Large intestine (tissue), 3 donors: ENCODE measurements at regions not wholly inside any gene's neighbourhood (a gene's known extent, or its start where the extent isn't known, plus 50 kb on each side); places are given as distances from the start of the nearest gene placed in this dataset.

Source experiments
- DNase-seq, 2 donors: peaks; one replicate each; pipeline versions ENCODE4 v3.0.0 to v3.0.0-alpha.2; 2013
- H3K27ac ChIP-seq: one replicate; pipeline ENCODE4 v1.5.1; 2013; ENCODE audit warnings: low read length
- H3K27me3 ChIP-seq: 2 replicates; pipeline ENCODE4 v1.6.1; 2013; ENCODE audit warnings: low read length; ENCODE audit not compliant: control insufficient read depth, insufficient read depth
- H3K36me3 ChIP-seq: 2 replicates; pipeline ENCODE4 v1.6.1; 2013; ENCODE audit warnings: low read length; ENCODE audit not compliant: control insufficient read depth, insufficient read depth
- H3K4me1 ChIP-seq: one replicate; pipeline ENCODE4 v1.6.1; 2013; ENCODE audit warnings: low read length; ENCODE audit not compliant: control insufficient read depth, insufficient read depth
- H3K4me3 ChIP-seq: one replicate; pipeline ENCODE4 v1.5.1; 2013; ENCODE audit warnings: low read length
- H3K9me3 ChIP-seq: one replicate; pipeline ENCODE4 v1.6.1; 2013; ENCODE audit warnings: mild to moderate bottlenecking, low read depth, low read length, moderate library complexity; ENCODE audit not compliant: control insufficient read depth
- WGBS: methylation state at CpG from one replicate; pipeline ENCODE4 v1.1.5; 2013; ENCODE audit warnings: low lambda C conversion rate; ENCODE audit not compliant: insufficient coverage; 5-methylcytosine and 5-hydroxymethylcytosine counted together

DNA sequence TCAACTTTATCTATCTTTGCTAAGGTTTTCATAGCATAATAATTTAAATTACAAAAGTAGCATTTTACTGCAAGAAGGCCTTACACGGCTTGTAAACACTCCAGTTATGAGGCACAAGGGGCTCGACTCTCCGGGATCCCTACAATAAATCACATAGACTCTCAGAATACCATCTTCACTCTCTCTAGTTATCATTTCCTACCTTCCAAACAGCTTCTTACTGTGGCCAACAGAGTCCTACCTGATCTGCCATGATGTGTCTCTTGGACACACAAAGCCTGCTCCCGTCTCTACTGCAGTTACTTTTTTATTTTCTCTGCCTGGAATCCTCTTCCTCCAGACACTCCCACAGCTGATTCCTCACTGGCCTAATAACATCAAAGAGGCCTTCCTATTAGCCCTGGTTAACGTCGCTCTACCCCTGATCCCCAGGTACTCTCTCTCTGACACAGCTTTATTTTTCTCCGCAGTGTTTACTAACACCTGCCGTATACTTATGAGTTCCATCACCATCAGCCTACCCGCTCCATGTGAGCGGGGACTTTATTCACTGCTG is 559.6 kb upstream of the DIPK2B start:
- no peak for DNase-seq
- WGBS: no CpG with 5 or more reads among the region's 10 CpGs
- H3K9me3 ChIP-seq: no peaks in the 10 kb centered on the region
- H3K27ac ChIP-seq: no peak overlapping the region
- no peaks in the 10 kb centered on the region for H3K27me3 ChIP-seq
- no peak overlapping the region for H3K4me3 ChIP-seq
- peaks cover 2% of the 10 kb centered on the region for H3K36me3 ChIP-seq
- no peaks in the 10 kb centered on the region for H3K4me1 ChIP-seq

- Histone ChIP-seq H3K36me3 (peaks cover 2% of the 10 kb centered on the region), H3K27me3 (no peaks in the 10 kb centered on the region), H3K9me3 (no peaks in the 10 kb centered on the region), H3K27ac (no peak overlapping the region), H3K4me1 (no peaks in the 10 kb centered on the region), H3K4me3 (no peak overlapping the region)
- WGBS: no CpG with 5 or more reads among the region's 3 CpGs
- no peak for DNase-seq
Measured at GRCh38 chrX:45758738-45759397, 558.2 kb upstream of the DIPK2B start.

DNA sequence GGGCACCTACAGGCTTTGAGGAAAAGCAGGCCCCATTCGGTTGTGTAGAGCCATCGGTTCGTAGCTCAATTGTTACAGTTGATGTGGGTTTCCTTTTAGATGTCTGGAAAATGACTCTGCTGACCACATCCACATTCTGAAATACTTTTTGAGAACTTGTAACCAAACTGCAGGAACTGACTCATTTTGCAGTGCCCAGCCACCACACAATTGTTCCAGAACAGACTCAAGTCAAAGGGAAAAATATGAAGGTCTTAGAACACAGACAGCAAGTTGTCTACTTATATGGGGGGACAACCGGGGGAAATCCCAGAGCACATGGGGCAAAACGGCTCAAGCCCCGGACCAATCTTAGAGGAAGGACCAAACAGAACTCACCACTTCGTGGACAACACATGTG is 557.6 kb upstream of the DIPK2B start:
- no peaks in the 10 kb centered on the region for H3K4me1 ChIP-seq
- H3K9me3 ChIP-seq: no peaks in the 10 kb centered on the region
- no peak overlapping the region for H3K27ac ChIP-seq
- DNase-seq: no peak
- no peaks in the 10 kb centered on the region for H3K27me3 ChIP-seq
- WGBS: no CpG with 5 or more reads among the region's 7 CpGs
- H3K4me3 ChIP-seq: no peak overlapping the region
- H3K36me3 ChIP-seq: peaks cover 4% of the 10 kb centered on the region

- Histone ChIP-seq H3K27me3 (no peaks in the 10 kb centered on the region), H3K4me1 (no peaks in the 10 kb centered on the region), H3K9me3 (no peaks in the 10 kb centered on the region), H3K36me3 (peaks cover 4% of the 10 kb centered on the region), H3K27ac (no peak overlapping the region), H3K4me3 (no peak overlapping the region)
- no CpG with 5 or more reads among the region's 2 CpGs for whole genome bisulfite sequencing
- no peak for DNase-seq
Measured at GRCh38 chrX:45757272-45757671, 556.6 kb upstream of the DIPK2B start.

GRCh38 chrX:45756557-45756956 is 555.9 kb upstream of the DIPK2B start:
- H3K9me3 ChIP-seq: no peaks in the 10 kb centered on the region
- peaks cover 2% of the 10 kb centered on the region for H3K36me3 ChIP-seq
- WGBS: no CpG with 5 or more reads among the region's 3 CpGs
- H3K27ac ChIP-seq: no peak overlapping the region
- H3K4me1 ChIP-seq: no peaks in the 10 kb centered on the region
- no peak for DNase-seq
- no peaks in the 10 kb centered on the region for H3K27me3 ChIP-seq
- no peak overlapping the region for H3K4me3 ChIP-seq

GRCh38 chrX:45755703-45756102 is 555.0 kb upstream of the DIPK2B start:
- no peaks in the 10 kb centered on the region for H3K4me1 ChIP-seq
- H3K4me3 ChIP-seq: no peak overlapping the region
- H3K27me3 ChIP-seq: no peaks in the 10 kb centered on the region
- peaks cover 2% of the 10 kb centered on the region for H3K36me3 ChIP-seq
- no CpG with 5 or more reads among the region's 2 CpGs for WGBS
- H3K9me3 ChIP-seq: no peaks in the 10 kb centered on the region
- H3K27ac ChIP-seq: no peak overlapping the region
- DNase-seq: no peak

DNA sequence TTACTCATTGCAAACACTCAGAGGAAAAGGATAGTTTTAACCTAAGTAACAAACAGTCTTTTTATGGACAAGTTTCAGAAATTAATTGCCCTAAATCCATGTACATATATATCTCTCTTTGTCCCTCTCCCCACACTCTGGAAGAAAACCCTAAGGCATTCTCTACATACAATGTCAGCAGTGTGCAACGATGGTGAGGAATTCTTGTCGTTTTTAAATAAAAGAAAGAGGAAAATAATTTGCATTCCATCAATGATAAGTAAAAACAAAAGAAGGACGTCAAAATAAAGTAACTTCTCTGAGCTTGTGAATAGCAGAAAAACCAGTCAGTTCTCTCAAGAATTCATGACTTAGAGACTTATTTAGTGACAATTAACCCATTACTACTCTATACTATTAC is 550.5 kb upstream of the DIPK2B start:
- peaks cover 4% of the 10 kb centered on the region for H3K36me3 ChIP-seq
- no peak overlapping the region for H3K27ac ChIP-seq
- H3K9me3 ChIP-seq: no peaks in the 10 kb centered on the region
- H3K4me3 ChIP-seq: no peak overlapping the region
- no peaks in the 10 kb centered on the region for H3K27me3 ChIP-seq
- H3K4me1 ChIP-seq: no peaks in the 10 kb centered on the region
- no CpG with 5 or more reads among the region's 3 CpGs for WGBS
- DNase-seq: no peak

- no peaks in the 10 kb centered on the region for H3K4me1 ChIP-seq
- peaks cover 7% of the 10 kb centered on the region for H3K36me3 ChIP-seq
- H3K27ac ChIP-seq: no peak overlapping the region
Measured at GRCh38 chrX:45750639-45751038, 550.0 kb upstream of the DIPK2B start.

DNA sequence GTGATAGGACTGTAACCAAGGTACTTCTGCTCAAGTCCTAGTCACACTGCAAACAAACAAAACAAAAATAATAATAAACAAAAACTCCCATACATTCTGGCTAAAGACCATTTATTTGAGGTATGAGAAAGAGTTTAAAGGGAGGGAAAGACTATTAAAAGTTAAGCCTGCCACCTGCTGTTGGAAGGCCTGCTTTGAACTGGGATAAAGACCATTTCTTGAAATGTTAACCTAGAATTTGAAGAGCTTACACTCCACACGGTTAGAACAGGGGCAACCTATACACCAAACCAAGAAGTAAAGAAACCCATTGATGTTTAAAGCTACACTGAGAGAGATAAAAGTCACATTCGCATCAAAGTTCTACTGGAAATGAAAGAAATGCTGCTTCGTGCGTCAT is 548.7 kb upstream of the DIPK2B start:
- no peaks in the 10 kb centered on the region for H3K4me1 ChIP-seq
- H3K9me3 ChIP-seq: no peaks in the 10 kb centered on the region
- peaks cover 7% of the 10 kb centered on the region for H3K36me3 ChIP-seq
- WGBS: no CpG with 5 or more reads among the region's 4 CpGs
- no peak for DNase-seq
- no peak overlapping the region for H3K4me3 ChIP-seq
- H3K27ac ChIP-seq: no peak overlapping the region
- H3K27me3 ChIP-seq: no peaks in the 10 kb centered on the region

More at GRCh38 chrX:45750639-45751038, 550.0 kb upstream of the DIPK2B start:
- no CpG with 5 or more reads among the region's 5 CpGs for WGBS
- Histone ChIP-seq H3K4me3 (no peak overlapping the region), H3K9me3 (no peaks in the 10 kb centered on the region), H3K27me3 (no peaks in the 10 kb centered on the region)
- DNase-seq: no peak

DNA sequence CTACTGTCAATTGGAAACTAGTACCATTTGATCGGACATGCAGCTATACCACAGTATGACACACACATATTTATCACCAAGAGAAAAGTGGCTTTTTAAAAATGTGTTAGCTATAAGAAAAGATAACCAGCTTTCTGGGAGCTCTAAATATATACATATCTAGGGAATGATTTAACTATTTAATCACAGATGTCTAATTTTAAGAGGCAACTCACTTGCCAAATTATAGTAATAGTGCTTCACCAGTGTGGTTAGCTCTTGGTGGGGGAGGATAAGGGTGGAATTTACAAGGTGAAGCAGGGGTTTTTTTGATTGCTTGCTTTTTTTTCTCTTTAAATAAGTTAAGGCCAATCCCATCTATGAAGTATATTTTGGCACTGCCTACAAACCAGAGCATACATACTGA is 547.7 kb upstream of the DIPK2B start:
- WGBS: no CpG with 5 or more reads among the region's 1 CpG
- Histone ChIP-seq H3K9me3 (no peaks in the 10 kb centered on the region), H3K4me1 (no peaks in the 10 kb centered on the region), H3K4me3 (no peak overlapping the region), H3K27ac (no peak overlapping the region), H3K36me3 (peaks cover 9% of the 10 kb centered on the region), H3K27me3 (no peaks in the 10 kb centered on the region)
- DNase-seq: no peak

- Histone ChIP-seq H3K36me3 (peaks cover 9% of the 10 kb centered on the region), H3K4me1 (no peaks in the 10 kb centered on the region), H3K27ac (no peak overlapping the region), H3K4me3 (no peak overlapping the region), H3K27me3 (no peaks in the 10 kb centered on the region), H3K9me3 (no peaks in the 10 kb centered on the region)
- no CpG with 5 or more reads among the region's 4 CpGs for WGBS
- DNase-seq: no peak
Measured at GRCh38 chrX:45747905-45748304, 547.2 kb upstream of the DIPK2B start.
